Endodermal cell (in vitro differentiated cells): ENCODE measurements at regions not wholly inside any gene's neighbourhood (a gene's known extent, or its start where the extent isn't known, plus 50 kb on each side); places are given as distances from the start of the nearest gene placed in this dataset.

Source experiments
- DNase-seq: peaks from one replicate; pipeline ENCODE4 v3.0.0-alpha.2; 2017
- H3K27ac ChIP-seq: 2 replicates; pipeline ENCODE4 v1.5.1; 2013; ENCODE audit warnings: mild to moderate bottlenecking, low read depth, low read length, moderate library complexity
- H3K27me3 ChIP-seq: 2 replicates; pipeline ENCODE4 v1.6.1; 2013; ENCODE audit warnings: mild to moderate bottlenecking, low read length, moderate library complexity; ENCODE audit not compliant: insufficient read depth, control insufficient read depth, poor library complexity, severe bottlenecking
- H3K36me3 ChIP-seq: 2 replicates; pipeline ENCODE4 v1.7.0; 2013; ENCODE audit warnings: mild to moderate bottlenecking, low read length, moderate library complexity; ENCODE audit not compliant: control insufficient read depth, insufficient read depth
- H3K4me1 ChIP-seq: one replicate; pipeline ENCODE4 v1.7.0; 2013; ENCODE audit warnings: low read length; ENCODE audit not compliant: control insufficient read depth, insufficient read depth
- H3K4me3 ChIP-seq: 2 replicates; pipeline ENCODE4 v1.5.1; 2013; ENCODE audit warnings: mild to moderate bottlenecking, low read length, moderate library complexity
- H3K9ac ChIP-seq: 2 replicates; pipeline ENCODE4 v1.6.1; 2013; ENCODE audit warnings: mild to moderate bottlenecking, low read length, moderate library complexity; ENCODE audit not compliant: poor library complexity, severe bottlenecking; ENCODE audit errors: extremely low read depth
- H3K9me3 ChIP-seq: 2 replicates; pipeline ENCODE4 v1.6.1; 2013; ENCODE audit warnings: mild to moderate bottlenecking, low read length, moderate library complexity; ENCODE audit not compliant: control insufficient read depth
- H3K27ac Mint-ChIP-seq: 2 replicates; pipeline ENCODE4 v1.8.0; 2020; ENCODE audit warnings: mixed read lengths
- H3K27me3 Mint-ChIP-seq: 2 replicates; pipeline ENCODE4 v1.8.0; 2021; ENCODE audit warnings: mild to moderate bottlenecking, mixed read lengths; ENCODE audit not compliant: insufficient read depth
- H3K36me3 Mint-ChIP-seq: 2 replicates; pipeline ENCODE4 v1.8.0; 2020; ENCODE audit warnings: low read depth, mixed read lengths
- H3K4me1 Mint-ChIP-seq: 2 replicates; pipeline ENCODE4 v1.8.0; 2020; ENCODE audit warnings: mixed read lengths
- H3K4me3 Mint-ChIP-seq: 2 replicates; pipeline ENCODE4 v1.8.0; 2020; ENCODE audit warnings: mild to moderate bottlenecking, moderate library complexity, mixed read lengths
- H3K9me3 Mint-ChIP-seq: 2 replicates; pipeline ENCODE4 v1.8.0; 2020; ENCODE audit warnings: mild to moderate bottlenecking, mixed read lengths
- WGBS, 2 experiments: methylation state at CpG; one replicate each; pipeline versions ENCODE4 v1.1.5 to v1.1.7; 2013; ENCODE audit warnings: missing lambda C conversion rate in 2 of 2, mixed read lengths in 1 of 2; ENCODE audit not compliant: insufficient coverage in 1 of 2, insufficient read length in 1 of 2; 5-methylcytosine and 5-hydroxymethylcytosine counted together
- TF ChIP-seq, protein P1 (sequence below): fragments of 200-600 bp; sonication (generic); conservative IDR thresholded peaks from 2 replicates; pipeline ENCODE4 v1.5.0; 2021; ENCODE audit warnings: antibody characterized with exemption, mild to moderate bottlenecking

- Mint-ChIP-seq H3K4me1 (no peaks in the 10 kb centered on the region), H3K27me3 (no peaks in the 10 kb centered on the region), H3K9me3 (peaks cover 10% of the 10 kb centered on the region), H3K27ac (no peak overlapping the region), H3K36me3 (no peaks in the 10 kb centered on the region), H3K4me3 (no peak overlapping the region)
- TF ChIP-seq, protein P1, sequence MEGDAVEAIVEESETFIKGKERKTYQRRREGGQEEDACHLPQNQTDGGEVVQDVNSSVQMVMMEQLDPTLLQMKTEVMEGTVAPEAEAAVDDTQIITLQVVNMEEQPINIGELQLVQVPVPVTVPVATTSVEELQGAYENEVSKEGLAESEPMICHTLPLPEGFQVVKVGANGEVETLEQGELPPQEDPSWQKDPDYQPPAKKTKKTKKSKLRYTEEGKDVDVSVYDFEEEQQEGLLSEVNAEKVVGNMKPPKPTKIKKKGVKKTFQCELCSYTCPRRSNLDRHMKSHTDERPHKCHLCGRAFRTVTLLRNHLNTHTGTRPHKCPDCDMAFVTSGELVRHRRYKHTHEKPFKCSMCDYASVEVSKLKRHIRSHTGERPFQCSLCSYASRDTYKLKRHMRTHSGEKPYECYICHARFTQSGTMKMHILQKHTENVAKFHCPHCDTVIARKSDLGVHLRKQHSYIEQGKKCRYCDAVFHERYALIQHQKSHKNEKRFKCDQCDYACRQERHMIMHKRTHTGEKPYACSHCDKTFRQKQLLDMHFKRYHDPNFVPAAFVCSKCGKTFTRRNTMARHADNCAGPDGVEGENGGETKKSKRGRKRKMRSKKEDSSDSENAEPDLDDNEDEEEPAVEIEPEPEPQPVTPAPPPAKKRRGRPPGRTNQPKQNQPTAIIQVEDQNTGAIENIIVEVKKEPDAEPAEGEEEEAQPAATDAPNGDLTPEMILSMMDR, result no peak
- DNase-seq, result no peak
- Histone ChIP-seq H3K36me3 (no peaks in the 10 kb centered on the region), H3K27ac (no peak overlapping the region), H3K9me3 (no peaks in the 10 kb centered on the region), H3K4me3 (no peak overlapping the region), H3K9ac (no peak overlapping the region), H3K27me3 (no peaks in the 10 kb centered on the region), H3K4me1 (no peaks in the 10 kb centered on the region)
- WGBS, 2 experiments, result 84 to 100% methylated on average over 2 of the region's 2 CpGs
Measured at GRCh38 chr6:164040994-164041393, 626.5 kb downstream of the QKI start.

- no peak overlapping the region for H3K9ac ChIP-seq
- no peaks in the 10 kb centered on the region for H3K4me1 Mint-ChIP-seq
- peaks cover 10% of the 10 kb centered on the region for H3K9me3 Mint-ChIP-seq
- TF ChIP-seq, protein P1, result no peak
- no peaks in the 10 kb centered on the region for H3K27me3 Mint-ChIP-seq
- no peak overlapping the region for H3K4me3 ChIP-seq
- no peak overlapping the region for H3K4me3 Mint-ChIP-seq
- H3K27ac ChIP-seq, result no peak overlapping the region
- H3K36me3 ChIP-seq, result no peaks in the 10 kb centered on the region
- DNase-seq, result no peak
- no peaks in the 10 kb centered on the region for H3K4me1 ChIP-seq
- H3K27me3 ChIP-seq, result no peaks in the 10 kb centered on the region
- WGBS, 2 experiments, result 92 to 93% methylated on average over 15 to 19 of the region's 19 CpGs
- no peaks in the 10 kb centered on the region for H3K36me3 Mint-ChIP-seq
- no peaks in the 10 kb centered on the region for H3K9me3 ChIP-seq
- H3K27ac Mint-ChIP-seq, result no peak overlapping the region
Measured at GRCh38 chr6:164039954-164040375, 625.4 kb downstream of the QKI start.

- WGBS, 2 experiments, result 92 to 95% methylated on average over 5 to 9 of the region's 10 CpGs
- Histone ChIP-seq H3K27me3 (no peaks in the 10 kb centered on the region), H3K4me1 (no peaks in the 10 kb centered on the region), H3K4me3 (no peak overlapping the region), H3K36me3 (no peaks in the 10 kb centered on the region), H3K9ac (no peak overlapping the region), H3K9me3 (no peaks in the 10 kb centered on the region), H3K27ac (no peak overlapping the region)
- Mint-ChIP-seq H3K27me3 (no peaks in the 10 kb centered on the region), H3K4me3 (no peak overlapping the region), H3K27ac (no peak overlapping the region), H3K9me3 (no peaks in the 10 kb centered on the region), H3K4me1 (no peaks in the 10 kb centered on the region), H3K36me3 (no peaks in the 10 kb centered on the region)
- DNase-seq, result no peak
- TF ChIP-seq, protein P1, result no peak
Measured at GRCh38 chr6:164037171-164037870, 622.8 kb downstream of the QKI start.
